Stimulated activated CD4-positive, alpha-beta T cell treated with anti-CD3 and anti-CD28 coated beads, Interleukin-4, amount 100 ng/mL, for 4 hours (primary cell): ENCODE measurements at regions not wholly inside any gene's neighbourhood (a gene's known extent, or its start where the extent isn't known, plus 50 kb on each side); places are given as distances from the start of the nearest gene placed in this dataset.

Source experiments
- DNase-seq, 2 experiments: peaks; one replicate each; pipeline ENCODE4 v3.0.0-alpha.2; 2020

DNA sequence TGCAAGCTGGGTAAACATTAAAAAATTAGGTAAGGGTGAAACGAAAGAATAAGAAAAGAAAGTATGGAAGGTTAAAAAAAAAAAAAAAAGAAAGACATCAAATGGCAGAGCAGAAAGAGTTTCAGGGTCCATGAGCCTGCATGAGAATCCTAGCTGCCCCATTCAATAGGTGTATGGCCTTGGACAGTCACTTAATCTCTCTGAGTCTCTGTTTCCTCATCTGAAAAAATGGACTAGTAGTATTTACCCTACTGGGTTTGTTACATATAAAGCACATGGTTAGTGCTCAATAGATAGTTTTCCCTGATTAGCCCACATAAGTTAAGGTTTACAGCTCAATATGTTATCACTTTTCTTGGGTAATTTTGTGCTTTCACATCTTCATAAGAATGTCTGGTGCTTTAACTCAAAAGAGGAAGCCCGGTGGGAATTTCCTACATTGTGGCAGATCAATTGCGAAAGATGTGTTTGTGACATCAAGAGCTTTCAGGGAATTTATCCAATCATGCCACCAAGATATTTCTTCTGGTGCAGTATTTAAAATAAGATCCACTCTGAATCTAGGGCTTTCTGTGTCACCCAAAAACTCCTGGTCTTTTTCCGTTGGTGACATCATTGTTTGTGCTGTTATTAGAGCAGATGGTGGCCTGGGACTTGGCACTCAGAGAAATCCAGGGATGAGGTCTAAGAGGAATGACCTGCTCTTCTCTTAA is 57.2 kb upstream of the UBE2E1 start:
- no peak for DNase-seq

DNA sequence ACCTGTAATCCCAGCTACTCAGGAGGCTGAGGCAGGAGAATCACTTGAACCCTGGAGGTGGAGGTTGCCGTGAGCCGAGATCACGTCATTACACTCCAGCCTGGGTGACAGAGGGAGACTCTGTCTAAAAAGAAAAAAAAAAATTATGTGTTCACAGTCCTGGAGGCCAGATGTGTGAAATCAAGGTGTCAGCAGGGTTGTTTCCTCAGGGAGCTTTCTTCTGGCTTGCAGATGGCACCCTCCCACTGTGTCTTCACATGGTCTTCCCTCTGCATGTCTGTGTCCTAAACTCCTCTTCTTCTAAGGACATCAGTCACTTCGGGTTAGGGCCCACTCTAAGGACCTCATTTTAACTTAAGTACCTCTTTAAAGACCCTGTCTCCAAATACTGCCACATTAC is 56.1 kb upstream of the UBE2E1 start:
- no peak for DNase-seq

DNA sequence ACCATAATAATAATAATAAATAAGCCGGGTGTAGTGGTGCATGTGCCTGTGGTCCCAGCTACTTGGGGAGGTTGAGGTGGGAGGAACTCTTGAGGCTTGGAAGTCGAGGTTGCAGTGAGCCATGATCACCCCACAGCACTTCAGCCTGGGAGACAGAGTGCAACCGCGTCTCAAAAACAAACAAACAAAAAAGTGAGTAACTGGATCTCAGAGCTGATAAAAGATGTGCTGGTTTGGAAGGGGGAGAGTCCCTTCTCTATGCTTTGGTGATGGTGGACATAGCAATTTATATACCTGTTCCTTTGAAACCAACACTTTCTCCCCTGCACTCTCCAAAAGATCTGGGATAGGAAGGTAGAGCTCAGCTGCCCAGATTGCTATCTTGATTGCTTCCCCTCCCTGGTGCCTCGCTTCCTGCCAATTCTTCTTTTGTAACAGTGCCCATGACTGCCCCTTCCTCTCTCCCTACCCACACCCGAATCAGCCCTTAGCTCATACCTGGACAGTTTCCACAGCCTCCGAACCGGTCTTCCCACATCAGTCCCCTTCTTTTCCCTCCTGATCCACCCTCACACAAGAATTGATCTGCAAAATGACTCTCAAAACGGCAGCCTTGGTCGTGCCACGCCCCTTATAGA is 55.1 kb upstream of the UBE2E1 start:
- no peak for DNase-seq

DNA sequence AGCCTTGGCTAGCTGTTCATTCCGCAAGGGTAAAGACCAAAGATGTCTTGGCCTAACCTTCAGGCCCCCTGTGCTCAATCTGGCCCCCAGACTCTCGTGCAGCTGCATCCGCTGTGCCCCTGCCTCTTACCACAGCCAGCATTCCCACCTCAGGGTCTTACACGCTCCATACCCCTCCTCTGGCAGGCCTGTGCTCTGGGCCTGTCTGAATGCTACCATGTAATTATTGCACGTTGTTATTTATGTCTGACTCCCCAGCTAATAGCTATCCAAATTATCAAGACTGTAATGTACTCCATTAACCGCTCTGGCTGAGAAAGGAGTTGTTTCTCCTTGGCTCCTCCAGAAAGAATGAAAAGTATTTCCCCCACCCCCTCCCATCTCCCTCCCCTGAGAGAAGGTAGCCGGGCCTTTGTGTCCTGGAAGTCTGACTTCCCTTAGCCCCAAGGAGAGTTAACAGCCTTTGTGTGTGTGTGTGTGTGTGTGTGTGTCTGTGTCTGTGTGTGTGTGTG is 54.5 kb upstream of the UBE2E1 start:
- no peak for DNase-seq

DNA sequence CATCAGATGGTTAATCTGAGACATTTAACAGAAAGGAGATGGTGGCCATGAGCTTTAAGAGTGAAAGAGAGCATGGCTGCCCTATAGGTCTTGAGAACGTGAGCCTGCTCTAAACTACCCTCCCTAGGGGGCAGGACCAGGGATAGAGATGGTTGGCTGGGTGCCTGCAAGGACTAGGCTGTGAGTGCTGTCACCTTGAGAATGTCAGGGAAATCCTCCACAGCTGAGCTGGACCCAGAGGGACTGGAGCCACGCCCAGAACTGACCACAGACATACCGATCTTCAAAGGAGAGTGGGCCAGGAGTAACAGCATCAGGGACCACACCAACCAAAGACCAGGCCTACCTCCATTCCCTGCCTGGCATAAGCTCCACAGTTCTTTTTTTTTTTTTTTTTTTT is 53.6 kb upstream of the UBE2E1 start:
- DNase-seq: no peak

DNA sequence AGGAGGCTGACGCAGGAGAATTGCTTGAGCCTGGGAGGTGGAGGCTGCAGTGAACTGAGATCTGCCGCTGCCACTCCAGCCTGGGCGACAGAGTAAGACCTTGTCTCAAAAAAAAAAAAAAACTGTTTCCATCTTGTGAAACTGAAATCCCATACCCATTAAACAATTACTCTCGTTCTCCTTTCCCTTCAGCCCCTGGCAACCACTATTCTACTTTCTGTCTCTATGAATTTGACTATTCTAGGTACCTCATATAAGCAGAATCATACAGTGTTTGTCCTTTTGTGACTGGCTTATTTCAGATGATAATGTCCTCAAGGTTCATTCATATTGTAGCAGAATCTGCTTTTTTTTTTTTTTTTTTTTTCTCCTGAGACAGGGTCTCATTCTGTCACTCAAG is 51.5 kb upstream of the UBE2E1 start:
- no peak for DNase-seq
